C4-2B (cell line): ENCODE measurements at regions not wholly inside any gene's neighbourhood (a gene's known extent, or its start where the extent isn't known, plus 50 kb on each side); places are given as distances from the start of the nearest gene placed in this dataset.

Source experiments
- H3K27ac ChIP-seq: fragments of 450-650 bp; 2 replicates; pipeline ENCODE4 v1.5.1; 2017
- CTCF ChIP-seq: fragments of 450-650 bp; conservative IDR thresholded peaks from 2 replicates; pipeline ENCODE4 v1.5.1; 2017; ENCODE audit warnings: mild to moderate bottlenecking
- ZFX ChIP-seq: fragments of 450-650 bp; IDR thresholded peaks from 2 replicates; pipeline ENCODE4 v1.6.1; 2017

GRCh38 chr3:153285194-153285641 lies 123.2 kb downstream of the RAP2B start:
- TF ChIP-seq CTCF (no peak), ZFX (no peak)
- H3K27ac ChIP-seq = no peak overlapping the region

GRCh38 chr3:153285982-153286381 lies 124.0 kb downstream of the RAP2B start:
- TF ChIP-seq CTCF = no peak
- no peak for TF ChIP-seq ZFX
- no peak overlapping the region for H3K27ac ChIP-seq

- TF ChIP-seq CTCF (no peak), ZFX (no peak)
- no peak overlapping the region for H3K27ac ChIP-seq
Measured at GRCh38 chr3:153287017-153287416, 125.0 kb downstream of the RAP2B start.

DNA sequence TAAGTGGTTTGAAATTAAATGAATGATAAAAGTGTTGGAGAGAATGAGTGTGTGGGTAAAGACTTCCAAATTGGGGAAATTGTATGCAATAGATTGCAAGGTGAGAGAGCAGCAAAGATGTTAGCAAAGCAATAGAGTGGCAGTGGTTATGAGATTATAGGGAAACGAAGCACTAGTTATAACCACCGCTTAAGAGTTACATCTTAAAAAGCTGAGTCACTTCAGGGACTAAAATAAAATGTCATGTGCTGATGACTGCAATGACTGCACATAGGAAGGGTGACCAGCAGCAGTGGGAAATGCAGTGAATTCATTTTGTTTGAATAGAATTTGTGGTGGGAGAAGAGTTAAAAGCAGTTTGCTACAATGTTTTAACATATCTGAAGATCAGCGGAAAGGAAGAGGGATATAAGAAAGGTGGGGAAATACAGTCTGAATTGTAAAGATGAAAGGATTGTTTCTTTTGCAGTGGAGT lies 127.3 kb downstream of the RAP2B start:
- no peak for TF ChIP-seq ZFX
- TF ChIP-seq CTCF = no peak

DNA sequence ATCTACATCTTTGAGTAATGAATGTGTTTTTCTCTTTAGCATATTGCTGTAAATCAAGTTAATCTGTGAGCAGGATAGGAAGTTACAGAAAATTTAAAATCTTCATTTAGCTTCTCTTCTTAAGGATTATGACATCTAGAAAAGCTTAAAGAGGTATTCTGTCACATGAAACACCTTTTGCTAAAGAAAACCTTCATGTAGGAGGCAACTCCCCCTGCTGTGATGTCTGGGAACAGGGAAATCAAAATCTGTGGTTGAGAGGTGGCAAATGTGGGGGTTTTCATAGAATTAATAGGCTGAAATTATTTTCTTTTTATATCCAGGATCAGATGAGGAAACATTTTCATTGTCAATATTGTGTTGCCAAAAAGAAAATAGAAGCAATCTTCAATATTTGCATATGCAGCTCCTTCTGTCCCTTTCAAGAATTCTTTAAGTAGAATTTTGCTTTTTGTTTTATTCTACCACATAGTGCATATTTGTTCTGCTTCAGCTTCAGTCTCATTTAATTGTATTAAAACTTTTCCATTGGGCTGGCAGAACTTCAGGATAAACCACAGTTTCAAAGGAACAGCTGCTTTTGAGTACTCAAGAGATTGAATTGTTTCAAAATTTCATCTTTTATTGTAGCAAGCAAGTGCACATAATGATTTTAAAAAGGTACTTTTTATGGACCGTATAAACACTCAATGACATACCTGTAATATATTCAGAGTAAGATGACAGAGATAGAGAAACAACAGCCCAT lies 128.4 kb downstream of the RAP2B start:
- TF ChIP-seq CTCF (no peak), ZFX (no peak)
- H3K27ac ChIP-seq = no peak overlapping the region

More for the DNA sequence above, 127.3 kb downstream of the RAP2B start:
- no peak overlapping the region for H3K27ac ChIP-seq

DNA sequence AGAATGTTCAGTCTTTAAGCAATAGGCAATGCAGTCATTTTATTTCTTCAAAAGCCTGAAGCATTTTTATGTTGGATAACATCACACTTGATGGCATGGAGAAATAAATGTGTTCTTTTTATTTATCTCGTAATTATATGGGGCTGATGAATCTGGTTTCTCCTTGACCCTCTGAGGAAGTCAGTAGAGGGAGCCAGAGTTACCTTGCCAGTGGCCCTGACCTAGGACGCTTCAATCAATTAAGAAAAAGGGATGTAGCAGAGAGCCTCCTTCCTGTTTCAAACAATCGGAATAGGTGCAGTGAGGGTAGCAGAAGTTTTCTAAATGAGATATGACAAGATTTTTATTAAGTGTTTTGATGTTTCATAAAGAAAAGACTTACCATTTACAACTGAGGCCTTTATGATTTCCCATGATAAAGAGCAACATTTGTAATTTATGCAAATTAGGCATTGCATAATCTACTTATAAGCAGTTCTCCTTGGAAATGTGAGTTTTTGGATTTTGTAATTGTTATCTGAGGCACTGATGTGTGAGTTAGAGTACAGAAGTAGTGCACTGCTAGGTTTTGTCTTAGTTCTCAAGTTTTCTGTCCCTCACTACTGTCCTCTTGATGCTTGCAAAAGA lies 129.1 kb downstream of the RAP2B start:
- TF ChIP-seq CTCF = peak; percentile 92
- TF ChIP-seq ZFX = no peak
- H3K27ac ChIP-seq = no peak overlapping the region

- H3K27ac ChIP-seq = no peak overlapping the region
- TF ChIP-seq CTCF (no peak), ZFX (no peak)
Measured at GRCh38 chr3:153293265-153293664, 131.2 kb downstream of the RAP2B start.
